ENCODE measurements at regions not wholly inside any gene's neighbourhood (a gene's known extent, or its start where the extent isn't known, plus 50 kb on each side); places are given as distances from the start of the nearest gene placed in this dataset.

GRCh38 chr1:30035522-30036228 is 687.7 kb downstream of the MATN1 start:
- TF ChIP-seq CTCF (IDR thresholded peaks at IDR 0.05): no peak
- no peak for TF ChIP-seq POLR2AphosphoS5 (IDR thresholded peaks at IDR 0.05)

Measured in upper lobe of left lung (tissue), 4 donors.